Hepatocyte (in vitro differentiated cells): ENCODE measurements at regions not wholly inside any gene's neighbourhood (a gene's known extent, or its start where the extent isn't known, plus 50 kb on each side); places are given as distances from the start of the nearest gene placed in this dataset.

ENCODE experiments used
- CTCF ChIP-seq: fragments of 200-600 bp; sonication (generic); IDR thresholded peaks from 2 replicates; pipeline ENCODE4 v1.5.1; 2016; ENCODE audit warnings: antibody characterized with exemption, mild to moderate bottlenecking; ENCODE audit not compliant: poor library complexity
- EZH2 ChIP-seq: fragments of 200-600 bp; sonication (generic); IDR thresholded peaks from 2 replicates; pipeline ENCODE4 v1.6.1; 2016; ENCODE audit warnings: antibody characterized with exemption, mild to moderate bottlenecking, borderline replicate concordance
- EZH2phosphoT487 ChIP-seq: fragments of 200-600 bp; sonication (generic); IDR thresholded peaks from one replicate; pipeline ENCODE4 v1.6.1; 2018; ENCODE audit warnings: antibody characterized with exemption, mild to moderate bottlenecking, low read depth, moderate library complexity; ENCODE audit not compliant: unreplicated experiment, severe bottlenecking

- no peak for TF ChIP-seq CTCF
- no peak for TF ChIP-seq EZH2
- TF ChIP-seq EZH2phosphoT487 = no peak
These were observed 156.1 kb downstream of the ZNF664 start for GRCh38 chr12:124129132-124129531.
